HEK293T (cell line): ENCODE measurements at regions not wholly inside any gene's neighbourhood (a gene's known extent, or its start where the extent isn't known, plus 50 kb on each side); places are given as distances from the start of the nearest gene placed in this dataset.

Experiments
- ARNT ChIP-seq: fragments of 450-650 bp; IDR thresholded peaks from 2 replicates; pipeline ENCODE4 v1.6.1; 2017; ENCODE audit warnings: mild to moderate bottlenecking
- BHLHE40 ChIP-seq: fragments of 450-650 bp; IDR thresholded peaks from 2 replicates; pipeline ENCODE4 v1.6.1; 2016; ENCODE audit warnings: mild to moderate bottlenecking, moderate library complexity, borderline replicate concordance
- CTBP1 ChIP-seq: fragments of 450-650 bp; IDR thresholded peaks from 2 replicates; pipeline ENCODE4 v1.6.1; 2016; ENCODE audit warnings: borderline replicate concordance
- ELF4 ChIP-seq: fragments of 450-650 bp; IDR thresholded peaks from 2 replicates; pipeline ENCODE4 v1.6.1; 2017; ENCODE audit warnings: antibody characterized with exemption
- FOXA1 ChIP-seq: fragments of 450-650 bp; IDR thresholded peaks from 2 replicates; pipeline ENCODE4 v1.6.1; 2016; ENCODE audit warnings: mild to moderate bottlenecking
- FOXK2 ChIP-seq: fragments of 450-650 bp; IDR thresholded peaks from 2 replicates; pipeline ENCODE4 v1.6.1; 2016; ENCODE audit warnings: mild to moderate bottlenecking
- FOXM1 ChIP-seq: fragments of 450-650 bp; IDR thresholded peaks from 2 replicates; pipeline ENCODE4 v1.6.1; 2017; ENCODE audit warnings: mild to moderate bottlenecking, borderline replicate concordance
- LEF1 ChIP-seq: fragments of 450-650 bp; IDR thresholded peaks from 2 replicates; pipeline ENCODE4 v1.6.1; 2017; ENCODE audit warnings: mild to moderate bottlenecking, borderline replicate concordance
- PKNOX1 ChIP-seq: fragments of 450-650 bp; IDR thresholded peaks from 2 replicates; pipeline ENCODE4 v1.6.1; 2016
- SUZ12 ChIP-seq: fragments of 450-650 bp; IDR thresholded peaks from 2 replicates; pipeline ENCODE4 v1.6.1; 2016; ENCODE audit warnings: mild to moderate bottlenecking
- TARDBP ChIP-seq: fragments of 450-650 bp; IDR thresholded peaks from 2 replicates; pipeline ENCODE4 v1.6.1; 2016

- TF ChIP-seq CTBP1 (no peak), LEF1 (no peak), ELF4 (no peak), SUZ12 (no peak), BHLHE40 (no peak), FOXM1 (no peak), PKNOX1 (no peak), TARDBP (no peak), FOXK2 (no peak), ARNT (no peak), FOXA1 (no peak)
Observed at GRCh38 chr5:1936901-1937300, 54.2 kb upstream of the IRX4 start.
